OCI-LY1 (cell line): ENCODE measurements at regions not wholly inside any gene's neighbourhood (a gene's known extent, or its start where the extent isn't known, plus 50 kb on each side); places are given as distances from the start of the nearest gene placed in this dataset.

Experiments used
- H2AFZ ChIP-seq: fragments of 200-600 bp; sonication (generic), shearing (Covaris generic); 2 replicates; pipeline ENCODE4 v1.6.0; 2014; ENCODE audit warnings: antibody characterized with exemption, mild to moderate bottlenecking, low read length
- H3F3A ChIP-seq: fragments of 200-600 bp; sonication (generic), shearing (Covaris generic); 2 replicates; pipeline ENCODE4 v1.6.0; 2014; ENCODE audit warnings: mild to moderate bottlenecking, antibody characterized with exemption, low read length, moderate library complexity; ENCODE audit not compliant: insufficient read depth
- H3K27ac ChIP-seq: fragments of 200-600 bp; sonication (generic); 2 replicates; pipeline ENCODE4 v1.5.1; 2014; ENCODE audit warnings: low read length, mixed run types, mild to moderate bottlenecking, low read depth; ENCODE audit not compliant: poor library complexity, severe bottlenecking
- H3K27me3 ChIP-seq: fragments of 200-600 bp; sonication (generic); 2 replicates; pipeline ENCODE4 v1.6.0; 2014; ENCODE audit warnings: antibody characterized with exemption, mild to moderate bottlenecking, low read length, moderate library complexity; ENCODE audit not compliant: insufficient read depth
- H3K36me3 ChIP-seq: fragments of 200-600 bp; sonication (generic); 2 replicates; pipeline ENCODE4 v1.6.1; 2014; ENCODE audit warnings: mild to moderate bottlenecking, antibody characterized with exemption, low read length, moderate library complexity, mixed read lengths; ENCODE audit not compliant: insufficient read depth
- H3K4me1 ChIP-seq: fragments of 200-600 bp; sonication (generic); 2 replicates; pipeline ENCODE4 v1.5.1; 2014; ENCODE audit warnings: mild to moderate bottlenecking, low read length, moderate library complexity; ENCODE audit not compliant: insufficient read depth, severe bottlenecking
- H3K4me2 ChIP-seq: fragments of 200-600 bp; sonication (generic), shearing (Covaris generic); 2 replicates; pipeline ENCODE4 v1.6.1; 2014; ENCODE audit warnings: low read length
- H3K4me3 ChIP-seq: fragments of 200-600 bp; sonication (generic); 2 replicates; pipeline ENCODE4 v1.5.1; 2014; ENCODE audit warnings: low read length, low read depth, mild to moderate bottlenecking, mixed read lengths; ENCODE audit not compliant: poor library complexity, severe bottlenecking
- H3K79me2 ChIP-seq: fragments of 200-600 bp; shearing (Covaris generic); 2 replicates; pipeline ENCODE4 v1.6.1; 2016; ENCODE audit warnings: mixed run types, low read length, mixed read lengths; ENCODE audit not compliant: insufficient read depth
- H3K9ac ChIP-seq: fragments of 200-600 bp; sonication (generic), shearing (Covaris generic); 2 replicates; pipeline ENCODE4 v1.6.1; 2014; ENCODE audit warnings: mild to moderate bottlenecking, low read length, mixed read lengths
- H3K9me2 ChIP-seq: fragments of 200-600 bp; sonication (generic), shearing (Covaris generic); 2 replicates; pipeline ENCODE4 v1.6.1; 2014; ENCODE audit warnings: low read depth, mild to moderate bottlenecking, low read length, mixed read lengths
- H3K9me3 ChIP-seq: fragments of 200-600 bp; shearing (Covaris generic); 2 replicates; pipeline ENCODE4 v1.6.1; 2014; ENCODE audit warnings: low read length, mixed read lengths
- H4K20me1 ChIP-seq: fragments of 200-600 bp; sonication (generic), shearing (Covaris generic); 2 replicates; pipeline ENCODE4 v1.6.0; 2016; ENCODE audit warnings: mild to moderate bottlenecking, low read length; ENCODE audit not compliant: insufficient read depth
- EZH2 ChIP-seq: fragments of 200-600 bp; sonication (generic), shearing (Covaris generic); IDR thresholded peaks from 2 replicates; pipeline ENCODE4 v1.8.0; 2017; ENCODE audit warnings: borderline replicate concordance, mixed run types, mild to moderate bottlenecking, antibody characterized with exemption, low read length, moderate library complexity, mixed read lengths
- TF ChIP-seq, protein P1 (sequence below): fragments of 200-600 bp; sonication (generic), shearing (Covaris generic); IDR thresholded peaks from 2 replicates; pipeline ENCODE4 v1.5.1; 2017; ENCODE audit warnings: mild to moderate bottlenecking, antibody characterized with exemption, low read length, moderate library complexity, mixed read lengths

DNA sequence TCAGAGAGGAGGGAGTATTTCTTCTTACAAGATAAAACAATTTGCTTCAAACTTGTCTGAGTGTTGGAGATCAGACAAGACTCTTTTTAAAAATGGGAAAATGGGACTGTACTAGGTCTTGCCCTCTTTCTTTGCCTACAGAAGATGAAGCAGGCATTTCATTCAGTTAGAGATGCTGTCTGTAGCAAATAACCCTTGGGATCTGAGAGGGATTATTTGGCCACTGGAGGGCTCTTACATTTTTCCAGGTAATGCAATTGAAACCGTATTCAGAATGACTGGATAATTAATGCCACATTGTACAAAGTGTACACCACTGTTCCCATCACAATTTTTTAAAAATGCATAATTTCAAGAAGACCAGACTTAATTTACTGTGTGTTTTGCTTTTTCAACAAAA, 258.5 kb upstream of the KIRREL3 start:
- Histone ChIP-seq H4K20me1 (no peaks in the 10 kb centered on the region), H3K4me1 (no peaks in the 10 kb centered on the region), H3K9me3 (no peaks in the 10 kb centered on the region), H3K9me2 (no peaks in the 10 kb centered on the region), H2AFZ (no peak overlapping the region), H3F3A (no peaks in the 10 kb centered on the region), H3K27me3 (no peaks in the 10 kb centered on the region), H3K4me3 (no peak overlapping the region), H3K36me3 (no peaks in the 10 kb centered on the region), H3K27ac (no peak overlapping the region), H3K9ac (no peak overlapping the region), H3K79me2 (no peaks in the 10 kb centered on the region), H3K4me2 (no peak overlapping the region)
- no peak for TF ChIP-seq EZH2
- TF ChIP-seq, protein P1, sequence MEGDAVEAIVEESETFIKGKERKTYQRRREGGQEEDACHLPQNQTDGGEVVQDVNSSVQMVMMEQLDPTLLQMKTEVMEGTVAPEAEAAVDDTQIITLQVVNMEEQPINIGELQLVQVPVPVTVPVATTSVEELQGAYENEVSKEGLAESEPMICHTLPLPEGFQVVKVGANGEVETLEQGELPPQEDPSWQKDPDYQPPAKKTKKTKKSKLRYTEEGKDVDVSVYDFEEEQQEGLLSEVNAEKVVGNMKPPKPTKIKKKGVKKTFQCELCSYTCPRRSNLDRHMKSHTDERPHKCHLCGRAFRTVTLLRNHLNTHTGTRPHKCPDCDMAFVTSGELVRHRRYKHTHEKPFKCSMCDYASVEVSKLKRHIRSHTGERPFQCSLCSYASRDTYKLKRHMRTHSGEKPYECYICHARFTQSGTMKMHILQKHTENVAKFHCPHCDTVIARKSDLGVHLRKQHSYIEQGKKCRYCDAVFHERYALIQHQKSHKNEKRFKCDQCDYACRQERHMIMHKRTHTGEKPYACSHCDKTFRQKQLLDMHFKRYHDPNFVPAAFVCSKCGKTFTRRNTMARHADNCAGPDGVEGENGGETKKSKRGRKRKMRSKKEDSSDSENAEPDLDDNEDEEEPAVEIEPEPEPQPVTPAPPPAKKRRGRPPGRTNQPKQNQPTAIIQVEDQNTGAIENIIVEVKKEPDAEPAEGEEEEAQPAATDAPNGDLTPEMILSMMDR, result no peak

- TF ChIP-seq EZH2, result no peak
- TF ChIP-seq, protein P1, result no peak
- no peak overlapping the region for H3K27ac ChIP-seq
- no peaks in the 10 kb centered on the region for H3K36me3 ChIP-seq
- no peak overlapping the region for H3K4me2 ChIP-seq
- H3K9ac ChIP-seq, result no peak overlapping the region
- H3K9me3 ChIP-seq, result no peaks in the 10 kb centered on the region
- H3K27me3 ChIP-seq, result no peaks in the 10 kb centered on the region
- H3K4me3 ChIP-seq, result no peak overlapping the region
- no peaks in the 10 kb centered on the region for H3K79me2 ChIP-seq
- no peaks in the 10 kb centered on the region for H3F3A ChIP-seq
- no peak overlapping the region for H2AFZ ChIP-seq
- no peaks in the 10 kb centered on the region for H4K20me1 ChIP-seq
- H3K4me1 ChIP-seq, result no peaks in the 10 kb centered on the region
- no peaks in the 10 kb centered on the region for H3K9me2 ChIP-seq
Measured at GRCh38 chr11:127255209-127255608, 254.6 kb upstream of the KIRREL3 start.

- no peaks in the 10 kb centered on the region for H3K9me3 ChIP-seq
- no peak overlapping the region for H3K4me3 ChIP-seq
- no peak overlapping the region for H2AFZ ChIP-seq
- H3K4me1 ChIP-seq, result no peaks in the 10 kb centered on the region
- H3F3A ChIP-seq, result no peaks in the 10 kb centered on the region
- H3K9ac ChIP-seq, result no peak overlapping the region
- H3K9me2 ChIP-seq, result no peaks in the 10 kb centered on the region
- no peak overlapping the region for H3K4me2 ChIP-seq
- no peak overlapping the region for H3K27ac ChIP-seq
- H4K20me1 ChIP-seq, result no peaks in the 10 kb centered on the region
- TF ChIP-seq, protein P1, result no peak
- TF ChIP-seq EZH2, result no peak
- no peaks in the 10 kb centered on the region for H3K36me3 ChIP-seq
- no peaks in the 10 kb centered on the region for H3K27me3 ChIP-seq
- no peaks in the 10 kb centered on the region for H3K79me2 ChIP-seq
Measured at GRCh38 chr11:127252321-127252720, 251.8 kb upstream of the KIRREL3 start.
